HG02623 (cell line): ENCODE measurements at regions not wholly inside any gene's neighbourhood (a gene's known extent, or its start where the extent isn't known, plus 50 kb on each side); places are given as distances from the start of the nearest gene placed in this dataset.

Experiments
- ATAC-seq: cut with Tn5 transposase; IDR thresholded peaks from one replicate; pipeline ENCODE4 v1.9.1; 2021; ENCODE audit warnings: moderate library complexity; ENCODE audit not compliant: unreplicated experiment

- ATAC-seq, result no peak
These were observed 96.7 kb upstream of the ARAP3 start for GRCh38 chr5:141778683-141779082.

- ATAC-seq, result no peak
These were observed 96.2 kb upstream of the ARAP3 start for GRCh38 chr5:141778206-141778605.

- no peak for ATAC-seq
These were observed 95.7 kb upstream of the ARAP3 start for GRCh38 chr5:141777711-141778110.

- no peak for ATAC-seq
These were observed 95.1 kb upstream of the ARAP3 start for GRCh38 chr5:141777130-141777529.

GRCh38 chr5:141773779-141774562, 91.9 kb upstream of the ARAP3 start:
- ATAC-seq, result no peak

- ATAC-seq, result no peak
These were observed 90.3 kb upstream of the ARAP3 start for GRCh38 chr5:141772281-141772680.

GRCh38 chr5:141771562-141771961, 89.5 kb upstream of the ARAP3 start:
- ATAC-seq, result no peak

- no peak for ATAC-seq
These were observed 89.0 kb upstream of the ARAP3 start for GRCh38 chr5:141771031-141771430.

GRCh38 chr5:141769671-141770070, 87.6 kb upstream of the ARAP3 start:
- no peak for ATAC-seq

GRCh38 chr5:141767671-141768070, 85.6 kb upstream of the ARAP3 start:
- ATAC-seq, result no peak

GRCh38 chr5:141765896-141766551, 84.0 kb upstream of the ARAP3 start:
- no peak for ATAC-seq

GRCh38 chr5:141763541-141763940, 81.5 kb upstream of the ARAP3 start:
- no peak for ATAC-seq

GRCh38 chr5:141762790-141763368, 80.8 kb upstream of the ARAP3 start:
- no peak for ATAC-seq

- ATAC-seq, result no peak
These were observed 80.3 kb upstream of the ARAP3 start for GRCh38 chr5:141762316-141762715.

GRCh38 chr5:141760753-141761152, 78.7 kb upstream of the ARAP3 start:
- no peak for ATAC-seq

- no peak for ATAC-seq
These were observed 78.2 kb upstream of the ARAP3 start for GRCh38 chr5:141760193-141760592.

GRCh38 chr5:141758310-141758998, 76.4 kb upstream of the ARAP3 start:
- no peak for ATAC-seq

GRCh38 chr5:141757402-141757801, 75.4 kb upstream of the ARAP3 start:
- ATAC-seq, result no peak

GRCh38 chr5:141756196-141756595, 74.2 kb upstream of the ARAP3 start:
- no peak for ATAC-seq

GRCh38 chr5:141753971-141754713, 72.1 kb upstream of the ARAP3 start:
- no peak for ATAC-seq
